ENCODE measurements at regions not wholly inside any gene's neighbourhood (a gene's known extent, or its start where the extent isn't known, plus 50 kb on each side); places are given as distances from the start of the nearest gene placed in this dataset.

DNA sequence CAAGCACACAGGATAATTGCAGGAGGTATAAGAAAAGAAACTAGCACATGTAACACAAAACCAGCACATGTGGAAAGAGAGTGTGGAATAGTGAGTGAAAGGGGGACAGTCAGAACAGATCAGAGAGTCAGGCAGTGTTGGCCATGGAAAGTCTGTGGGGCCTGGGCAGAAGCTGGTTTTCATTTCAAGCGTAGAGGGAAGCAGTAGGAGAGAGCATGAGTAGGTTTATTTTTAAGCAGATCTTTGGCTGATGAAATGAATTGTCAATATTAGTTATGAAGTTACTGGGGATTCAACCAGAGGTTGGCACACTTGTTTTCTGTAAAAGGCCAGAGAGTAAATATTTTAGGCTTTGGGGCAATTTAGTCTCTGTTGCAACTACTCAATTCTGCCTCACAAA is 283.1 kb downstream of the SMARCA2 start:
- Histone ChIP-seq H3K27ac (ENCODE audit: low read depth, low read length) (no peak overlapping the region), H3K9me3 (ENCODE audit: low read length) (no peaks in the 10 kb centered on the region), H3K36me3 (ENCODE audit: insufficient read depth, low read length) (no peaks in the 10 kb centered on the region), H3K27me3 (ENCODE audit: control insufficient read depth in 1 of 2, insufficient read depth in 2 of 2, low read length in 2 of 2) (no peaks in the 10 kb centered on the region), H3K4me1 (ENCODE audit: insufficient read depth, low read length) (no peaks in the 10 kb centered on the region), H3K9ac (ENCODE audit: low read length) (no peak overlapping the region), H3K4me3 (ENCODE audit: low read depth in 1 of 2, low read length in 2 of 2) (no peak overlapping the region)

DNA sequence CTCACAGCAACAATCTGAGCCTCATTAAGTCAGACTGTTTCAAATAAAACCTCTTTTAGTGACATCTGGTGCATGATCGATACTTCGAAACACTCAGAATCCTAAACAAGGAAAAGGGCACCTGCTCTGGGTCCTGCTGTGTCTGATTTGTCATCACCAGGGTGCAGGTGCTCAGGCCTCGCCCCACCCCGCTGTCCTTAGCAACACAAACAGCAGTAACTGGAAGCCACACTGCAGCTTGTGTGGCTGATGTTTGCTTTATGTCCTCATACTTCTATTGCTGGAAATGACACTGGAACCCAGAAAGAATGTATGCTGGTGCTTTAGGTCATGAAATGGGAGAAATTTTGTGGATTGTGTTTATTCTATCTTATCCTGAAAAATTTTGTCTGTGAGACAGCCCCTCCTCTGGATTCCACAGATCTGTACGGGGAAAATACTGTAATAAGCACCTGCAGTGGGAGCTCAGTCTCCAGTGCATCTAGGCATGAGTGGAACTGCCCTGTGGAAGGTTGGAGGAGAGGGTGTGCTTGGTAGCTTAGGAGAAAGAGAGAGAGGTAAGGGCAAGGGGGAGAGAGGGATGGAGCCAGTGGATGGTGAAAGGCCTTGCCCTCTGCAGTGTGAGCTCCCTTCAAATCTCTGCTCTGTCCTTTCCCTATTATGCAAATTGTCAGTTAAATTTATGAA is 284.2 kb downstream of the SMARCA2 start:
- Histone ChIP-seq H3K9ac (ENCODE audit: low read length) (no peak overlapping the region), H3K27me3 (ENCODE audit: control insufficient read depth in 1 of 2, insufficient read depth in 2 of 2, low read length in 2 of 2) (no peaks in the 10 kb centered on the region), H3K4me3 (ENCODE audit: low read depth in 1 of 2, low read length in 2 of 2) (no peak overlapping the region), H3K27ac (ENCODE audit: low read depth, low read length) (no peak overlapping the region), H3K36me3 (ENCODE audit: insufficient read depth, low read length) (no peaks in the 10 kb centered on the region), H3K9me3 (ENCODE audit: low read length) (no peaks in the 10 kb centered on the region), H3K4me1 (ENCODE audit: insufficient read depth, low read length) (no peaks in the 10 kb centered on the region)

DNA sequence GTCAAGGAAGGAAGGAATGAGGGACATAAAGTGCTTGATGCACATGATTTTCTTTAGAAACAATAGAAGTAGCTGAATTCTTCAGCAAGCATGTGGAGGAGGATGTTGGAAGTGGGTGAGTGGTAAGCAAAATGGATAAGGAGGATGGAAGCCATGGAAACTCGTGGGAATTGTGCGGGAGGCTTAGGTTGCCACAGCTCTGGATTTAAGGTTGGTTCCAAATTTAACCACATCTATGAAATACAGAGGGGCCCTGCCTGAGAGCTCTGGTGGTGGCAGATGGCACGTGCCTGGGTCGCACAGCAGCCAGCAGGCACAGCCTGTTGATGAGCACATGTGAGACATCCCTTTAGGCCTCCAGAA is 284.7 kb downstream of the SMARCA2 start:
- no peak overlapping the region for H3K4me3 ChIP-seq (ENCODE audit: low read depth in 1 of 2, low read length in 2 of 2)
- no peak overlapping the region for H3K27ac ChIP-seq (ENCODE audit: low read depth, low read length)
- no peaks in the 10 kb centered on the region for H3K27me3 ChIP-seq (ENCODE audit: control insufficient read depth in 1 of 2, insufficient read depth in 2 of 2, low read length in 2 of 2)
- no peaks in the 10 kb centered on the region for H3K4me1 ChIP-seq (ENCODE audit: insufficient read depth, low read length)
- no peaks in the 10 kb centered on the region for H3K9me3 ChIP-seq (ENCODE audit: low read length)
- H3K36me3 ChIP-seq (ENCODE audit: insufficient read depth, low read length) = no peaks in the 10 kb centered on the region
- H3K9ac ChIP-seq (ENCODE audit: low read length) = no peak overlapping the region

DNA sequence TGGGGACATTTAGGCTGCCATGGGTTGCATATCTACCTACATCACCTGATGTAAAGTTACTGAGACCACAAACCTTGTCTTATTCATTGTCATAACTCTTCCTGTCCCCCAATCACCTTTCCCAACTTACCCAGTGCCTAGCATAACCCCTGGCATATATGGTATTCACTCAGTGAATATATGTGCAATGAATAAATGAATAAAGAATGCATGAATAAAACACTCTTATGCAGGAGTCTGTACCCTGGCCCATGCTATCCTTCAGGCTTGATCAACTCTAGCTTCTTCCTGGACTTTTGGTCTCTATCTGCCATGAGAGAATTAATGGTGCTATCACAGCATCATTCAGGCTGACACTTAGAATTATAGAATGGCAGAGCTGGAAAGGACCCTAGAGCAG is 285.2 kb downstream of the SMARCA2 start:
- H3K9ac ChIP-seq (ENCODE audit: low read length) = no peak overlapping the region
- H3K27me3 ChIP-seq (ENCODE audit: control insufficient read depth in 1 of 2, insufficient read depth in 2 of 2, low read length in 2 of 2) = no peaks in the 10 kb centered on the region
- H3K4me3 ChIP-seq (ENCODE audit: low read depth in 1 of 2, low read length in 2 of 2) = no peak overlapping the region
- no peaks in the 10 kb centered on the region for H3K36me3 ChIP-seq (ENCODE audit: insufficient read depth, low read length)
- H3K27ac ChIP-seq (ENCODE audit: low read depth, low read length) = no peak overlapping the region
- no peaks in the 10 kb centered on the region for H3K4me1 ChIP-seq (ENCODE audit: insufficient read depth, low read length)
- no peaks in the 10 kb centered on the region for H3K9me3 ChIP-seq (ENCODE audit: low read length)

DNA sequence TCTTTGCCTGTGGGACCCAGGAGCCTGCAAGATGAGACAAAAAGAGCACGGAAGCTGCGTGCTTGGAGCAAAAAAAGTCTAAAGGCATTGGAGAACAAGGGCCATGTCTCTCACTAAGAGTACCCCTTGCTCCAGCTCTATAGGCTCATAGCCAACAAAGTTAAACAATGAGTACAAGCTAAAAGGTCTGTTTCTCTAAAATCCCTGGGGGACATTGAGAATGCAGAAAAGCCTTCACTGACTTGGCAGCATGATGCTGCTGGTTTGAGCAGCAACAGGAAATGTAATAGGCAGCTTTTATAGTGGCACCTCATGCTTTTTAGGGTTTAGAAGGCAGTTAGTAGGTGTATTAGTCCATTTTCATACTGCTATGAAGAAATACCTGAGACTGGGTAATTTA is 287.5 kb downstream of the SMARCA2 start:
- H3K4me1 ChIP-seq (ENCODE audit: insufficient read depth, low read length) = no peaks in the 10 kb centered on the region
- no peaks in the 10 kb centered on the region for H3K27me3 ChIP-seq (ENCODE audit: control insufficient read depth in 1 of 2, insufficient read depth in 2 of 2, low read length in 2 of 2)
- no peak overlapping the region for H3K9ac ChIP-seq (ENCODE audit: low read length)
- no peaks in the 10 kb centered on the region for H3K9me3 ChIP-seq (ENCODE audit: low read length)
- H3K27ac ChIP-seq (ENCODE audit: low read depth, low read length) = no peak overlapping the region
- no peaks in the 10 kb centered on the region for H3K36me3 ChIP-seq (ENCODE audit: insufficient read depth, low read length)
- H3K4me3 ChIP-seq (ENCODE audit: low read depth in 1 of 2, low read length in 2 of 2) = no peak overlapping the region

DNA sequence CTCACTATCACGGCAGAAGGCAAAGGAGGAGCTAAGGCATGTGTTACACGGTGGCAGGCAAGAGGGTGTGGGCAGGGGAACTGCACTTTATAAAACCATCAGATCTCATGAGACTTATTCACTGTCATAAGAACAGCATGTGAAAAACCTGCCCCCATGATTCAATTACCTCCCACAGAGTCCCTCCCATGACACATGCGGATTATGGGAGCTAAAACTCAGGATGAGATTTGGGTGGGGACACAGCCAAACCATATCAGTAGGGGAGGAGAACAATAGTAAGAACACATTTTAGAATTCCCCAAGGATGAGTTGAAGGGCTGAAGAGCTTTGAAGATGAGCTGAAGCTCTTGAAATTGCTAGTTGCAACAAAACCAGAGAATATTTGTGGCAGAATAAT is 287.9 kb downstream of the SMARCA2 start:
- Histone ChIP-seq H3K9me3 (ENCODE audit: low read length) (no peaks in the 10 kb centered on the region), H3K27ac (ENCODE audit: low read depth, low read length) (no peak overlapping the region), H3K27me3 (ENCODE audit: control insufficient read depth in 1 of 2, insufficient read depth in 2 of 2, low read length in 2 of 2) (no peaks in the 10 kb centered on the region), H3K4me3 (ENCODE audit: low read depth in 1 of 2, low read length in 2 of 2) (no peak overlapping the region), H3K4me1 (ENCODE audit: insufficient read depth, low read length) (no peaks in the 10 kb centered on the region), H3K36me3 (ENCODE audit: insufficient read depth, low read length) (no peaks in the 10 kb centered on the region), H3K9ac (ENCODE audit: low read length) (no peak overlapping the region)

DNA sequence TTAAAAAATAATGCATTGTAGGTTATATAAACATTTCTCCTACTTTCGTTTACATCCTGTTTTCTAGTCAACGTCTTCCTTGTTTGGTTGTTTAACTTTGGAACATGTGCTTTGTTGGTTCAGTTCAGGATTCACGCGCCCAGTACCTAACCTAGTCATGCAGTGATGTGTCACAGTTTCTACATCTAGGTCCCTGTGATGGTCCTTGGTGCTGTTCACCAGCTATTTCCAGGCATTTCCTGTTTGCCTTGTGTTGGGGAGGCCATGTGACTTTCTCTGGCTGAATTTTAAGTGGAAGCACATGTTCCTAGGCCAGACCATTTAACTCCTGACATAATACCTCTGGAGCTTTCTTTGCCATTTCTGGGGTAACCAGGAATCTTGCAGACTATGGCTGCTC is 292.3 kb downstream of the SMARCA2 start:
- no peaks in the 10 kb centered on the region for H3K4me1 ChIP-seq (ENCODE audit: insufficient read depth, low read length)
- no peaks in the 10 kb centered on the region for H3K36me3 ChIP-seq (ENCODE audit: insufficient read depth, low read length)
- no peak overlapping the region for H3K27ac ChIP-seq (ENCODE audit: low read depth, low read length)
- no peaks in the 10 kb centered on the region for H3K27me3 ChIP-seq (ENCODE audit: control insufficient read depth in 1 of 2, insufficient read depth in 2 of 2, low read length in 2 of 2)
- H3K9ac ChIP-seq (ENCODE audit: low read length) = no peak overlapping the region
- no peaks in the 10 kb centered on the region for H3K9me3 ChIP-seq (ENCODE audit: low read length)
- no peak overlapping the region for H3K4me3 ChIP-seq (ENCODE audit: low read depth in 1 of 2, low read length in 2 of 2)

DNA sequence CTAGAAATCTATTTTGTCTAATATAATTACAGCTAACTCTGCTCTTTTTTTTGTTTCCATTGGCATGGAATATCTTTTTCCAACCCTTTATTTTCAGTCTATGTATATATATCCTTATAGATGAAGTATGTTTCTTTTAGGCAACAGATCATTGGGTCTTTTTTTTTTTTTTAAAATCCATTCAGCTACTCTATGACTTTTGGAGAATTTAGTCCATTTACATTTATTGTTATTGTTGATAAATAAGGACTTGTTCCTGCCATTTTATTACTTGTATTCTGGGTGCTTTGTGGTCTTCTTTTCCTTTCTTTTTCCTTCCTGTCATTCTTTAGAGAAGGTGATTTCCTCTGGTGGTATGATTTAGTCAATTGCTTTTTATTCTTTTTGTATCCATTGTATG is 296.8 kb downstream of the SMARCA2 start:
- Histone ChIP-seq H3K9me3 (ENCODE audit: low read length) (peaks cover 4% of the 10 kb centered on the region), H3K36me3 (ENCODE audit: insufficient read depth, low read length) (no peaks in the 10 kb centered on the region), H3K27me3 (ENCODE audit: control insufficient read depth in 1 of 2, insufficient read depth in 2 of 2, low read length in 2 of 2) (no peaks in the 10 kb centered on the region), H3K27ac (ENCODE audit: low read depth, low read length) (no peak overlapping the region), H3K4me1 (ENCODE audit: insufficient read depth, low read length) (no peaks in the 10 kb centered on the region), H3K4me3 (ENCODE audit: low read depth in 1 of 2, low read length in 2 of 2) (no peak overlapping the region), H3K9ac (ENCODE audit: low read length) (no peak overlapping the region)

DNA sequence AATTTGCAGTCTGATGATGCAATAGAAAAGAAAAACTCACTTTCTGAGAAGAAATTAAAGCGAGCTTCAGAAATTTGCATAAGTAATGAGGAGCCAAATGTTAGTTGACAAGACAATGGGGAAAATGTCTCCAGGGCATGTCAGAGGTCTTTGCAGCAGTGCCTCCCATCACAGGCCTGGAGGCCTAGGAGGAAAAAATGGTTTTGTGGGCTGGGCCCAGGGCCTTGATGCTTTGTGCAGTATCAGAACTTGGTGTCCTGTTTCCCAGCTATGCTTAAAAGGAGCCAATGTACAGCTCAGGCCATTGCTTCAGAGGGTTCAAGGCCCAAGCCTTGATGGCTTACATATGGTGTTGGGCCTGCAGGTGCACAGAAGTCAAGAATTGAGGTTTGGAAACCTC is 298.4 kb downstream of the SMARCA2 start:
- Histone ChIP-seq H3K36me3 (ENCODE audit: insufficient read depth, low read length) (no peaks in the 10 kb centered on the region), H3K27me3 (ENCODE audit: control insufficient read depth in 1 of 2, insufficient read depth in 2 of 2, low read length in 2 of 2) (no peaks in the 10 kb centered on the region), H3K9ac (ENCODE audit: low read length) (no peak overlapping the region), H3K27ac (ENCODE audit: low read depth, low read length) (no peak overlapping the region), H3K9me3 (ENCODE audit: low read length) (peaks cover 4% of the 10 kb centered on the region), H3K4me1 (ENCODE audit: insufficient read depth, low read length) (no peaks in the 10 kb centered on the region), H3K4me3 (ENCODE audit: low read depth in 1 of 2, low read length in 2 of 2) (no peak overlapping the region)

DNA sequence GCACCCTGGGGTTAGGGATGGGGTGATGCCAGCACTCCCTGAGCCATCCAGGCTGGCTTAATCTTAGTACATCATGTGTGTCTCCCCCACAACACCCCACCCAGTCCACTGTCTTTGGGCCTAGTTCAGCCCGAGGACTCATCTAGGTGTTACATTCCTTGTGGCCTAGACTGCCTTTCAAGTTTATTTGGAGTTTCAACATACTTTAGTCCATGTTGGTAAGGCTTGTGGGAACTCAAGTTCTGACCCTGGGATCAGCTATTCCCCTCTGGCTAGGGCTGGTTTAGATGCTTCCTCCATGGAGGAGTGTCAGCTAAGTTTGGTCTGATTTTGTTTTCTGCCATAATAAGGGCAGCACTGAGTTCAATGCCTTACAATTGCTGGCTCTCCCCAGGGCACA is 302.4 kb downstream of the SMARCA2 start:
- Histone ChIP-seq H3K27ac (ENCODE audit: low read depth, low read length) (no peak overlapping the region), H3K4me3 (ENCODE audit: low read depth in 1 of 2, low read length in 2 of 2) (no peak overlapping the region), H3K9ac (ENCODE audit: low read length) (no peak overlapping the region), H3K9me3 (ENCODE audit: low read length) (peaks cover 4% of the 10 kb centered on the region), H3K4me1 (ENCODE audit: insufficient read depth, low read length) (no peaks in the 10 kb centered on the region), H3K27me3 (ENCODE audit: control insufficient read depth in 1 of 2, insufficient read depth in 2 of 2, low read length in 2 of 2) (no peaks in the 10 kb centered on the region), H3K36me3 (ENCODE audit: insufficient read depth, low read length) (no peaks in the 10 kb centered on the region)

DNA sequence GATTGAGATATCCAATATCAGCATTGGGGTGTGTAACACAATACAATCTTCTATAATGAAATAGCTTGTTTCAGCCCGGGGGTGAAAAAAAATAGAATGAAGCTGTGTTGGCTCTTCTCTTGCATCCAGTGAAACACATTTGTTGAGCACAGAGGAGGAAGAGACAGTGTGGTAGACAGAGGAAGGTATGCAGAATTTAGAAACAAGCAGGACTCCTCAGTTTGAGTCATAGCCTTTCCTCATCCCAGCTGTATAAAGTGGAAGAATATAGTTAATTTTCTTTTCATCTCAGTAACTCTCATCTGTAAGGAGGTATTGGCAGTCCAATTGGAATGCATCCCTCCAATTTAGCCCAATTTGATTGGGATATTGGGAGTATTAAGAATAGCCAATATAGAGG is 302.2 kb upstream of the VLDLR start:
- H3K9me3 ChIP-seq (ENCODE audit: low read length) = no peaks in the 10 kb centered on the region
- no peak overlapping the region for H3K9ac ChIP-seq (ENCODE audit: low read length)
- no peak overlapping the region for H3K27ac ChIP-seq (ENCODE audit: low read depth, low read length)
- H3K27me3 ChIP-seq (ENCODE audit: control insufficient read depth in 1 of 2, insufficient read depth in 2 of 2, low read length in 2 of 2) = no peaks in the 10 kb centered on the region
- no peaks in the 10 kb centered on the region for H3K36me3 ChIP-seq (ENCODE audit: insufficient read depth, low read length)
- no peaks in the 10 kb centered on the region for H3K4me1 ChIP-seq (ENCODE audit: insufficient read depth, low read length)
- no peak overlapping the region for H3K4me3 ChIP-seq (ENCODE audit: low read depth in 1 of 2, low read length in 2 of 2)

DNA sequence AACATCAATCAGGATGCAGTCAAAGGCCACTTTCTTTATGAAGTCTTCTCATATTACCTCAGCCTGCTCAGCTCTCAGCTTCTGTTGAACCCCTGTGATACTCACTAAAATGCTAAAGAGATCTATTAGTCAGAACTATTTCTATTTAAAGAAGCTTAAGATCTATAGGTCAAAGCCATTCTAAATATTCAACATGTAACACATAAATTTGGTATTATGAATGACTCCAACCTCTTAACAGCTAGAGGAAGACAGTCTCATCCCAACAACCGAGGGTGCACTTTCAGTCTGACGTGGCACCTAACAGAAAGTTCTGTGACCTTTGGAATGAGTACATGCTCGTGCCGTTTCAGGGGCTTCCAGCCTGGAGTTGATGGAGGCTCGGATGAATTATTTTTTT is 301.5 kb upstream of the VLDLR start:
- Histone ChIP-seq H3K4me3 (ENCODE audit: low read depth in 1 of 2, low read length in 2 of 2) (no peak overlapping the region), H3K9ac (ENCODE audit: low read length) (no peak overlapping the region), H3K4me1 (ENCODE audit: insufficient read depth, low read length) (no peaks in the 10 kb centered on the region), H3K9me3 (ENCODE audit: low read length) (no peaks in the 10 kb centered on the region), H3K27ac (ENCODE audit: low read depth, low read length) (no peak overlapping the region), H3K36me3 (ENCODE audit: insufficient read depth, low read length) (no peaks in the 10 kb centered on the region), H3K27me3 (ENCODE audit: control insufficient read depth in 1 of 2, insufficient read depth in 2 of 2, low read length in 2 of 2) (no peaks in the 10 kb centered on the region)

All from muscle layer of colon (tissue), 2 donors.